GM23338 (cell line): ENCODE measurements at regions not wholly inside any gene's neighbourhood (a gene's known extent, or its start where the extent isn't known, plus 50 kb on each side); places are given as distances from the start of the nearest gene placed in this dataset.

ENCODE experiments used
- ATAC-seq: fragments of 200-7000 bp; cut with Tn5 transposase; 3 replicates; pipeline ENCODE4 v1.9.1; 2020
- DNase-seq: peaks from one replicate; pipeline ENCODE4 v3.0.0-alpha.2; 2015; ENCODE audit warnings: low spot score
- H2AFZ ChIP-seq: fragments of 200-600 bp; sonication (generic); 2 replicates; pipeline ENCODE4 v1.8.0; 2016; ENCODE audit warnings: antibody characterized with exemption, mild to moderate bottlenecking, moderate library complexity
- H3F3A ChIP-seq: fragments of 200-600 bp; sonication (generic); replicated peaks from 2 replicates; pipeline ENCODE4 v1.8.0; 2017; ENCODE audit warnings: antibody characterized with exemption, mixed run types, low read depth
- H3K27ac ChIP-seq: fragments of 200-600 bp; sonication (generic); 2 replicates; pipeline ENCODE4 v1.6.1; 2016; ENCODE audit warnings: low read depth
- H3K27me3 ChIP-seq: fragments of 200-600 bp; sonication (generic); 2 replicates; pipeline ENCODE4 v1.8.0; 2016; ENCODE audit warnings: mild to moderate bottlenecking, mixed run types, moderate library complexity; ENCODE audit not compliant: insufficient read depth
- H3K36me3 ChIP-seq: fragments of 200-600 bp; sonication (generic); 2 replicates; pipeline ENCODE4 v1.8.0; 2016; ENCODE audit warnings: mild to moderate bottlenecking; ENCODE audit not compliant: insufficient read depth
- H3K4me1 ChIP-seq: fragments of 200-600 bp; sonication (generic); 2 replicates; pipeline ENCODE4 v1.8.0; 2016; ENCODE audit warnings: mild to moderate bottlenecking, moderate library complexity; ENCODE audit not compliant: insufficient read depth
- H3K4me2 ChIP-seq: fragments of 200-600 bp; sonication (generic); 2 replicates; pipeline ENCODE4 v1.7.1; 2017; ENCODE audit warnings: mixed run types
- H3K4me3 ChIP-seq: fragments of 200-600 bp; sonication (generic); 2 replicates; pipeline ENCODE4 v1.6.1; 2016; ENCODE audit warnings: mixed run types
- H3K79me2 ChIP-seq: fragments of 200-600 bp; sonication (generic); replicated peaks from 2 replicates; pipeline ENCODE4 v1.8.0; 2017; ENCODE audit warnings: mild to moderate bottlenecking; ENCODE audit not compliant: insufficient read depth
- H3K9me2 ChIP-seq: fragments of 200-600 bp; sonication (generic); 2 replicates; pipeline ENCODE4 v1.8.0; 2017; ENCODE audit not compliant: insufficient read depth
- H4K20me1 ChIP-seq: fragments of 200-600 bp; sonication (generic); replicated peaks from 2 replicates; pipeline ENCODE4 v1.8.0; 2017; ENCODE audit warnings: mild to moderate bottlenecking; ENCODE audit not compliant: insufficient read depth
- H3K27ac Mint-ChIP-seq: 2 replicates; pipeline ENCODE4 v1.8.0; 2020; ENCODE audit warnings: inconsistent platforms, mild to moderate bottlenecking, moderate library complexity, mixed read lengths
- H3K27me3 Mint-ChIP-seq: 3 replicates; pipeline ENCODE4 v1.8.0; 2022; ENCODE audit warnings: low read depth, mild to moderate bottlenecking, moderate library complexity, mixed read lengths, inconsistent platforms; ENCODE audit not compliant: insufficient read depth, poor library complexity
- H3K36me3 Mint-ChIP-seq: 3 replicates; pipeline ENCODE4 v1.8.0; 2021; ENCODE audit warnings: low read depth, mild to moderate bottlenecking, inconsistent platforms, moderate library complexity, mixed read lengths
- H3K4me1 Mint-ChIP-seq: 3 replicates; pipeline ENCODE4 v1.8.0; 2020; ENCODE audit warnings: mild to moderate bottlenecking, inconsistent platforms, mixed read lengths
- H3K4me3 Mint-ChIP-seq: 3 replicates; pipeline ENCODE4 v1.8.0; 2021; ENCODE audit warnings: moderate library complexity, mild to moderate bottlenecking, inconsistent platforms, mixed read lengths
- H3K9me3 Mint-ChIP-seq: 3 replicates; pipeline ENCODE4 v1.8.0; 2020; ENCODE audit warnings: moderate library complexity, mild to moderate bottlenecking, inconsistent platforms, mixed read lengths
- CREB1 ChIP-seq: fragments of 250-450 bp; sonication (Bioruptor Pico); IDR thresholded peaks from 2 replicates; pipeline ENCODE4 v1.5.0; 2020; ENCODE audit warnings: low read depth, mild to moderate bottlenecking, moderate library complexity
- EZH2 ChIP-seq: fragments of 200-600 bp; sonication (generic); IDR thresholded peaks from one replicate; pipeline ENCODE4 v1.8.0; 2017; ENCODE audit warnings: antibody characterized with exemption, mild to moderate bottlenecking, low read depth; ENCODE audit not compliant: unreplicated experiment
- EZH2phosphoT487 ChIP-seq: fragments of 200-600 bp; sonication (generic); IDR thresholded peaks from one replicate; pipeline ENCODE4 v1.8.1; 2018; ENCODE audit warnings: antibody characterized with exemption; ENCODE audit not compliant: unreplicated experiment
- JUNB ChIP-seq: IDR thresholded peaks from one replicate; pipeline ENCODE4 v1.6.1; 2016; ENCODE audit warnings: antibody characterized with exemption; ENCODE audit not compliant: unreplicated experiment
- NANOG ChIP-seq: IDR thresholded peaks from 2 replicates; pipeline ENCODE4 v1.6.1; 2016; ENCODE audit warnings: antibody characterized with exemption, borderline replicate concordance
- POLR2AphosphoS5 ChIP-seq: IDR thresholded peaks from 2 replicates; pipeline ENCODE4 v1.6.1; 2016; ENCODE audit warnings: antibody characterized with exemption, low read depth
- REST ChIP-seq: IDR thresholded peaks from one replicate; pipeline ENCODE4 v1.6.1; 2018; ENCODE audit warnings: antibody characterized with exemption; ENCODE audit not compliant: unreplicated experiment
- STAT1 ChIP-seq: IDR thresholded peaks from one replicate; pipeline ENCODE4 v1.6.1; 2016; ENCODE audit warnings: antibody characterized with exemption; ENCODE audit not compliant: unreplicated experiment
- ZNF114 ChIP-seq: fragments of 250-450 bp; sonication (Bioruptor Pico); IDR thresholded peaks from 2 replicates; pipeline ENCODE4 v1.5.0; 2020; ENCODE audit warnings: mild to moderate bottlenecking, moderate library complexity
- ZNF331 ChIP-seq: fragments of 250-450 bp; sonication (Bioruptor Pico); IDR thresholded peaks from 2 replicates; pipeline ENCODE4 v1.5.0; 2020; ENCODE audit warnings: low read depth, mild to moderate bottlenecking, moderate library complexity
- TF ChIP-seq, protein P1 (sequence below): IDR thresholded peaks from 2 replicates; pipeline ENCODE4 v1.6.1; 2016; ENCODE audit warnings: antibody characterized with exemption
- TF ChIP-seq, protein P2 (sequence below), 2 experiments: fragments of 200-600 bp in 1 of 2; sonication (generic) in 1 of 2; conservative IDR thresholded peaks; 2 replicates each; pipeline versions ENCODE4 v1.5.1 to v1.6.1; 2016 to 2017; ENCODE audit warnings: antibody characterized with exemption in 2 of 2, low read depth in 2 of 2, mild to moderate bottlenecking in 2 of 2, moderate library complexity in 1 of 2
- TF ChIP-seq, protein P3 (sequence below): fragments of 250-450 bp; sonication (Bioruptor Pico); IDR thresholded peaks from 2 replicates; pipeline ENCODE4 v1.5.0; 2020; ENCODE audit warnings: mild to moderate bottlenecking, moderate library complexity

DNA sequence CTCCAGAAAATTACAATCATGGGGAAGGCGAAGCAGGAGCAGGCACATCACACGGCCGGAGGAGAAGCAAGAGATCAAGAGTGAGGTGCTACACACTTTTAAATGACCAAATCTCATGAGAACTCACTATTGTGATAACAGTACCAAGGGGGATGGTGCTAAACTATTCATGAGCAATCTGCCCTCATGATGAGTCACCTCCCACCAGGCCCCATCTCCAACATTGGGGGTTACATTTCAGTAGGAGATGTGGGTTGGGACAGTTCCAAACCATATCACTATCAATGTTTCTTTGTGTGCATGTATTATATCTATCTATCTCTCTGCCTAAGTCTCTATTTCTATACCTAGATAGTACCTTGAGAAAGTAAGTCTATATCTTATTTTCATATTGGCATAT lies 724.8 kb downstream of the CDH11 start:
- no peak overlapping the region for H3K27ac ChIP-seq
- H3K36me3 Mint-ChIP-seq, result no peaks in the 10 kb centered on the region
- DNase-seq, result no peak

More for the DNA sequence above, 724.8 kb downstream of the CDH11 start:
- Mint-ChIP-seq H3K4me3 (no peak overlapping the region), H3K27ac (no peak overlapping the region), H3K4me1 (no peaks in the 10 kb centered on the region), H3K9me3 (no peaks in the 10 kb centered on the region; the same call in 2 of the 3 replicates), H3K27me3 (peaks cover 2% of the 10 kb centered on the region)
- Histone ChIP-seq H4K20me1 (no peaks in the 10 kb centered on the region; the same call in 1 of the 2 replicates), H2AFZ (no peak overlapping the region), H3K4me1 (no peaks in the 10 kb centered on the region), H3K27me3 (no peaks in the 10 kb centered on the region), H3K79me2 (no peaks in the 10 kb centered on the region), H3K9me2 (0 out of 2 replicates have a peak, but pooled peaks cover 3% of the 10 kb centered on the region), H3K4me3 (no peak overlapping the region), H3K4me2 (no peak overlapping the region), H3F3A (no peaks in the 10 kb centered on the region), H3K36me3 (no peaks in the 10 kb centered on the region)
- ATAC-seq, result no peak
- TF ChIP-seq ZNF331 (CRISPR knock-in tag) (no peak), EZH2 (no peak), EZH2phosphoT487 (no peak), POLR2AphosphoS5 (no peak), CREB1 (CRISPR knock-in tag) (no peak), JUNB (no peak), NANOG (no peak), ZNF114 (no peak), STAT1 (no peak), REST (no peak)
- TF ChIP-seq, protein P1, sequence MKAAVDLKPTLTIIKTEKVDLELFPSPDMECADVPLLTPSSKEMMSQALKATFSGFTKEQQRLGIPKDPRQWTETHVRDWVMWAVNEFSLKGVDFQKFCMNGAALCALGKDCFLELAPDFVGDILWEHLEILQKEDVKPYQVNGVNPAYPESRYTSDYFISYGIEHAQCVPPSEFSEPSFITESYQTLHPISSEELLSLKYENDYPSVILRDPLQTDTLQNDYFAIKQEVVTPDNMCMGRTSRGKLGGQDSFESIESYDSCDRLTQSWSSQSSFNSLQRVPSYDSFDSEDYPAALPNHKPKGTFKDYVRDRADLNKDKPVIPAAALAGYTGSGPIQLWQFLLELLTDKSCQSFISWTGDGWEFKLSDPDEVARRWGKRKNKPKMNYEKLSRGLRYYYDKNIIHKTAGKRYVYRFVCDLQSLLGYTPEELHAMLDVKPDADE, result no peak
- TF ChIP-seq, protein P2, sequence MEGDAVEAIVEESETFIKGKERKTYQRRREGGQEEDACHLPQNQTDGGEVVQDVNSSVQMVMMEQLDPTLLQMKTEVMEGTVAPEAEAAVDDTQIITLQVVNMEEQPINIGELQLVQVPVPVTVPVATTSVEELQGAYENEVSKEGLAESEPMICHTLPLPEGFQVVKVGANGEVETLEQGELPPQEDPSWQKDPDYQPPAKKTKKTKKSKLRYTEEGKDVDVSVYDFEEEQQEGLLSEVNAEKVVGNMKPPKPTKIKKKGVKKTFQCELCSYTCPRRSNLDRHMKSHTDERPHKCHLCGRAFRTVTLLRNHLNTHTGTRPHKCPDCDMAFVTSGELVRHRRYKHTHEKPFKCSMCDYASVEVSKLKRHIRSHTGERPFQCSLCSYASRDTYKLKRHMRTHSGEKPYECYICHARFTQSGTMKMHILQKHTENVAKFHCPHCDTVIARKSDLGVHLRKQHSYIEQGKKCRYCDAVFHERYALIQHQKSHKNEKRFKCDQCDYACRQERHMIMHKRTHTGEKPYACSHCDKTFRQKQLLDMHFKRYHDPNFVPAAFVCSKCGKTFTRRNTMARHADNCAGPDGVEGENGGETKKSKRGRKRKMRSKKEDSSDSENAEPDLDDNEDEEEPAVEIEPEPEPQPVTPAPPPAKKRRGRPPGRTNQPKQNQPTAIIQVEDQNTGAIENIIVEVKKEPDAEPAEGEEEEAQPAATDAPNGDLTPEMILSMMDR (conservative IDR thresholded peaks at IDR 0.05; ENCODE audit: low read depth in 2 of 2), result no peak
- TF ChIP-seq, protein P3, sequence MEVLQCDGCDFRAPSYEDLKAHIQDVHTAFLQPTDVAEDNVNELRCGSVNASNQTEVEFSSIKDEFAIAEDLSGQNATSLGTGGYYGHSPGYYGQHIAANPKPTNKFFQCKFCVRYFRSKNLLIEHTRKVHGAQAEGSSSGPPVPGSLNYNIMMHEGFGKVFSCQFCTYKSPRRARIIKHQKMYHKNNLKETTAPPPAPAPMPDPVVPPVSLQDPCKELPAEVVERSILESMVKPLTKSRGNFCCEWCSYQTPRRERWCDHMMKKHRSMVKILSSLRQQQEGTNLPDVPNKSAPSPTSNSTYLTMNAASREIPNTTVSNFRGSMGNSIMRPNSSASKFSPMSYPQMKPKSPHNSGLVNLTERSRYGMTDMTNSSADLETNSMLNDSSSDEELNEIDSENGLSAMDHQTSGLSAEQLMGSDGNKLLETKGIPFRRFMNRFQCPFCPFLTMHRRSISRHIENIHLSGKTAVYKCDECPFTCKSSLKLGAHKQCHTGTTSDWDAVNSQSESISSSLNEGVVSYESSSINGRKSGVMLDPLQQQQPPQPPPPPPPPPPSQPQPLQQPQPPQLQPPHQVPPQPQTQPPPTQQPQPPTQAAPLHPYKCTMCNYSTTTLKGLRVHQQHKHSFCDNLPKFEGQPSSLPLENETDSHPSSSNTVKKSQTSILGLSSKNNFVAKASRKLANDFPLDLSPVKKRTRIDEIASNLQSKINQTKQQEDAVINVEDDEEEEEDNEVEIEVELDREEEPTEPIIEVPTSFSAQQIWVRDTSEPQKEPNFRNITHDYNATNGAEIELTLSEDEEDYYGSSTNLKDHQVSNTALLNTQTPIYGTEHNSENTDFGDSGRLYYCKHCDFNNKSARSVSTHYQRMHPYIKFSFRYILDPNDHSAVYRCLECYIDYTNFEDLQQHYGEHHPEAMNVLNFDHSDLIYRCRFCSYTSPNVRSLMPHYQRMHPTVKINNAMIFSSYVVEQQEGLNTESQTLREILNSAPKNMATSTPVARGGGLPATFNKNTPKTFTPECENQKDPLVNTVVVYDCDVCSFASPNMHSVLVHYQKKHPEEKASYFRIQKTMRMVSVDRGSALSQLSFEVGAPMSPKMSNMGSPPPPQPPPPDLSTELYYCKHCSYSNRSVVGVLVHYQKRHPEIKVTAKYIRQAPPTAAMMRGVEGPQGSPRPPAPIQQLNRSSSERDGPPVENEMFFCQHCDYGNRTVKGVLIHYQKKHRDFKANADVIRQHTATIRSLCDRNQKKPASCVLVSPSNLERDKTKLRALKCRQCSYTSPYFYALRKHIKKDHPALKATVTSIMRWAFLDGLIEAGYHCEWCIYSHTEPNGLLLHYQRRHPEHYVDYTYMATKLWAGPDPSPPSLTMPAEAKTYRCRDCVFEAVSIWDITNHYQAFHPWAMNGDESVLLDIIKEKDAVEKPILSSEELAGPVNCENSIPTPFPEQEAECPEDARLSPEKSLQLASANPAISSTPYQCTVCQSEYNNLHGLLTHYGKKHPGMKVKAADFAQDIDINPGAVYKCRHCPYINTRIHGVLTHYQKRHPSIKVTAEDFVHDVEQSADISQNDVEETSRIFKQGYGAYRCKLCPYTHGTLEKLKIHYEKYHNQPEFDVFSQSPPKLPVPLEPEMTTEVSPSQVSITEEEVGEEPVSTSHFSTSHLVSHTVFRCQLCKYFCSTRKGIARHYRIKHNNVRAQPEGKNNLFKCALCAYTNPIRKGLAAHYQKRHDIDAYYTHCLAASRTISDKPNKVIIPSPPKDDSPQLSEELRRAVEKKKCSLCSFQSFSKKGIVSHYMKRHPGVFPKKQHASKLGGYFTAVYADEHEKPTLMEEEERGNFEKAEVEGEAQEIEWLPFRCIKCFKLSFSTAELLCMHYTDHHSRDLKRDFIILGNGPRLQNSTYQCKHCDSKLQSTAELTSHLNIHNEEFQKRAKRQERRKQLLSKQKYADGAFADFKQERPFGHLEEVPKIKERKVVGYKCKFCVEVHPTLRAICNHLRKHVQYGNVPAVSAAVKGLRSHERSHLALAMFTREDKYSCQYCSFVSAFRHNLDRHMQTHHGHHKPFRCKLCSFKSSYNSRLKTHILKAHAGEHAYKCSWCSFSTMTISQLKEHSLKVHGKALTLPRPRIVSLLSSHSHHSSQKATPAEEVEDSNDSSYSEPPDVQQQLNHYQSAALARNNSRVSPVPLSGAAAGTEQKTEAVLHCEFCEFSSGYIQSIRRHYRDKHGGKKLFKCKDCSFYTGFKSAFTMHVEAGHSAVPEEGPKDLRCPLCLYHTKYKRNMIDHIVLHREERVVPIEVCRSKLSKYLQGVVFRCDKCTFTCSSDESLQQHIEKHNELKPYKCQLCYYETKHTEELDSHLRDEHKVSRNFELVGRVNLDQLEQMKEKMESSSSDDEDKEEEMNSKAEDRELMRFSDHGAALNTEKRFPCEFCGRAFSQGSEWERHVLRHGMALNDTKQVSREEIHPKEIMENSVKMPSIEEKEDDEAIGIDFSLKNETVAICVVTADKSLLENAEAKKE (CRISPR knock-in tag), result no peak
